Tibial artery (tissue), 4 donors: ENCODE measurements at regions not wholly inside any gene's neighbourhood (a gene's known extent, or its start where the extent isn't known, plus 50 kb on each side); places are given as distances from the start of the nearest gene placed in this dataset.
A peak's percentile ranks its signal among the peaks of the same experiment; 100 is the strongest.

ENCODE experiments used
- DNase-seq, 2 donors: peaks; one replicate each; pipeline ENCODE4 v3.0.0-alpha.2; 2019
- H3K27ac ChIP-seq, 2 donors: fragments of 200-600 bp; sonication (generic) in 1 of 2; 1 replicate in 1 of 2; 2 replicates in 1 of 2; pipeline ENCODE4 v1.5.1; 2018 to 2019; ENCODE audit warnings: mild to moderate bottlenecking in 1 of 2
- H3K27me3 ChIP-seq, 2 donors: fragments of 200-600 bp; sonication (generic) in 1 of 2; one replicate each; pipeline versions ENCODE4 v1.5.1 to v1.6.0; 2016 to 2019
- H3K36me3 ChIP-seq, 3 donors: fragments of 200-600 bp; sonication (generic) in 2 of 3; one replicate each; pipeline ENCODE4 v1.5.1; 2016 to 2019; ENCODE audit warnings: mild to moderate bottlenecking in 2 of 3
- H3K4me1 ChIP-seq, 4 donors: fragments of 200-600 bp; sonication (generic) in 2 of 4; 1 replicate in 3 of 4; 2 replicates in 1 of 4; pipeline ENCODE4 v1.5.1; 2016 to 2019
- H3K4me3 ChIP-seq, 2 donors: fragments of 200-600 bp; sonication (generic) in 1 of 2; 1 replicate in 1 of 2; 2 replicates in 1 of 2; pipeline ENCODE4 v1.5.1; 2018 to 2019; ENCODE audit warnings: mild to moderate bottlenecking in 2 of 2
- H3K9me3 ChIP-seq, 3 donors: fragments of 200-600 bp; sonication (generic) in 1 of 3; one replicate each; pipeline ENCODE4 v1.5.1; 2016 to 2019
- CTCF ChIP-seq, 2 experiments: fragments of 200-600 bp in 1 of 2; fragments of 450-650 bp in 1 of 2; IDR thresholded peaks; one replicate each; pipeline ENCODE4 v1.5.1; 2017 to 2019; ENCODE audit warnings: antibody characterized with exemption in 2 of 2, mild to moderate bottlenecking in 1 of 2, moderate library complexity in 1 of 2
- intact Hi-C: fragments of 100-400 bp; cut with DNase I; formaldehyde crosslinking; loops from one replicate; pipeline ENCODE4 v1.15.0; 2023; ENCODE audit warnings: low total_unique reads

- H3K4me3 ChIP-seq: no peak overlapping the region
- H3K9me3 ChIP-seq: no peaks in the 10 kb centered on the region
- intact Hi-C loops: no loop called here
- DNase-seq: no peak
- no peak for TF ChIP-seq CTCF (IDR thresholded peaks at IDR 0.05)
- H3K27me3 ChIP-seq: no peaks in the 10 kb centered on the region
- H3K27ac ChIP-seq: no peak overlapping the region
- no peaks in the 10 kb centered on the region for H3K36me3 ChIP-seq
- peaks cover 0 to 38% (median 19%) of the 10 kb centered on the region in 4 donors for H3K4me1 ChIP-seq
These were observed 57.6 kb upstream of the RGMA start for GRCh38 chr15:93146601-93147000.

GRCh38 chr15:93146196-93146595, 57.2 kb upstream of the RGMA start:
- H3K36me3 ChIP-seq: no peaks in the 10 kb centered on the region
- intact Hi-C loops: no loop called here
- no peak for TF ChIP-seq CTCF (IDR thresholded peaks at IDR 0.05)
- H3K27me3 ChIP-seq: no peaks in the 10 kb centered on the region
- H3K4me1 ChIP-seq: peaks cover 0 to 38% (median 19%) of the 10 kb centered on the region in 4 donors
- peak in 1 of 2 donors; percentile 83 for DNase-seq
- H3K9me3 ChIP-seq: no peaks in the 10 kb centered on the region
- no peak overlapping the region for H3K27ac ChIP-seq
- H3K4me3 ChIP-seq: no peak overlapping the region

GRCh38 chr15:93144463-93145236, 55.6 kb upstream of the RGMA start:
- Histone ChIP-seq H3K9me3 (no peaks in the 10 kb centered on the region), H3K27me3 (no peaks in the 10 kb centered on the region), H3K4me1 (peaks cover 0 to 32% (median 19%) of the 10 kb centered on the region in 4 donors), H3K4me3 (no peak overlapping the region), H3K27ac (peak overlapping the region in 1 of 2 donors; percentile 34), H3K36me3 (no peaks in the 10 kb centered on the region)
- no peak for TF ChIP-seq CTCF (IDR thresholded peaks at IDR 0.05)
- peak in 1 of 2 donors; percentile 33 for DNase-seq
- intact Hi-C loops: no loop called here

DNA sequence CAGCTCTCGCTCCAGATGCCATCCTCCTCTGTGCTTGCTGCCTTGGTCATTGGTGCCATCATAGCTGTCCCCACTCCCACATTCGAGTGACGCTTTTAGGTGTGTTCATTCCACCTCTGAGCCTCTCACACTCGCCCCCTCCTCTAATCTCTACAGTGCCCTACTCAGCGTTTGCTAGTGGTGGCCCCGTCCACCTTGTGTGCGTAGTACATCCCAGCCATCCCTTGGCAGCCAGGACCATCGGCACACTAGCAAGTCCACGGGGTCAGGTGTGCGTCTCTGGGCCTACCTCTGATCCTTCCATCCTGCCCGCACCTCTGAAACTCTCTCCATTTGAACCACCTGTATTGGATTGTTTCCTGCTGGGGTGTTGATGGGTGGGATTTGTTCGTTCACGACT, 54.2 kb upstream of the RGMA start:
- no peak for TF ChIP-seq CTCF (IDR thresholded peaks at IDR 0.05)
- Histone ChIP-seq H3K9me3 (no peaks in the 10 kb centered on the region), H3K27me3 (no peaks in the 10 kb centered on the region), H3K27ac (no peak overlapping the region), H3K4me1 (peaks cover 0 to 32% (median 19%) of the 10 kb centered on the region in 4 donors), H3K36me3 (no peaks in the 10 kb centered on the region), H3K4me3 (no peak overlapping the region)
- DNase-seq: no peak
- intact Hi-C loops: no loop called here

DNA sequence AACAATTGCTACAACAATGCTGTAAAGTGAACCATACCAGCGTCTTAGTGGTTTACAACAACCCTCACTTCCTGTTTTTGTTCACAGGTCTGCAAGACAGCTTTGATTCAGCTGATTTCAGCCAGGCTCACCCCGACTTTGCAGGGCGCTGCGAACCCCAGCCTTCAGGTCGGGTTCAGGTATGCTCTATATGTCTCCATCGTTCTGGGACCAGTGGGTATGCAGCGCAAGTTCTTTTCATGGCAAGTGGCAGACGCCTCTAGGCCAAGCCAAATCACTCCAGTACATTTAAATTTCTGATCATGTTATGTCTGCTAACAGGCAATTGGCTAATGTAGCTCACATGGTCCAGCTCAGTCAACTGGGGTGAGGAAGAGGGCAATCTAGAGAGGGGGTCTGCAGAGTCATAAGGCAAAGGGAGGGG, 52.4 kb upstream of the RGMA start:
- Histone ChIP-seq H3K27me3 (no peaks in the 10 kb centered on the region), H3K36me3 (no peaks in the 10 kb centered on the region), H3K9me3 (no peaks in the 10 kb centered on the region), H3K27ac (no peak overlapping the region), H3K4me3 (no peak overlapping the region), H3K4me1 (peaks cover 0 to 23% (median 13%) of the 10 kb centered on the region in 4 donors)
- TF ChIP-seq CTCF (IDR thresholded peaks at IDR 0.05): no peak
- no peak for DNase-seq
- intact Hi-C loops: no loop called here
